ENCODE measurements at regions not wholly inside any gene's neighbourhood (a gene's known extent, or its start where the extent isn't known, plus 50 kb on each side); places are given as distances from the start of the nearest gene placed in this dataset.
"Not testable (repeated sequence)": the region's sequence is repeated elsewhere in the genome, so short reads cannot be mapped to it uniquely, and the experiment has no call there.

DNA sequence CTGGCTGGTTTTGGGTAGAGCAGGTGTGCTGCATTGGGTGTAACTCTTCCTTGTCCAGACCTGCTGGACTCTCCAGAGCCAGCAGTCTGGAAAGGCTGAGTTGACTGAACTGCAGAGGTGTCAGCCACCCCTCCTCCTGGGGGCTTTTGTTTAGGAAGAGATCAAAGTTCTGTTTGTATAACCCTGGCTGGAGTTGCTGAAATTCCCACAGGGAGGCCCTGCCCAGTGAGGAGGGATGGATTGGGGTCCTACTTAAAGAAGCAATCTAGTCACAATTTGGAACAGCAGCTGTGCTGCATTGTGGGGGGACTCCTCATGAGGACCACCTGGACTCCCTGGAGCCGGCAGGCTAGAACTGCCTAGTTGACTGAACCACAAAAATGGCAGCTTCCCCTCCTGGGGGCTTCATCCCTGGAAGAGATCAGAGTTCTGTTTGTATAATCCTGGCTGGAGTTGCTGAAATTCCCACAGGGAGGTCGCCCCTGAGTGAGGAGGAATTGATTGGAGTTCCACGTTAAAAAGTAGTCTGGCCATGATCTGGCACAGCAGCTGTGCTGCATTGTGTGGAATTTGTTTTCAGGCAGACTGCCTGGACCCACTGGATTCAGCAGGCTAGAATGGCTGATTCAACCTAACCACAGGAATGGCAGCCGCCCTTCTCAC is 264.9 kb upstream of the ZC4H2 start:
- no peak overlapping the region for H3K27ac ChIP-seq (ENCODE audit: low read length)
- Mint-ChIP-seq H3K36me3 (peaks cover 22% of the 10 kb centered on the region), H3K27me3 (peaks cover 0 to 15% of the 10 kb centered on the region in 2 donors), H3K4me1 (no peaks in the 10 kb centered on the region), H3K27ac (no peak overlapping the region), H3K9me3 (peaks cover 18 to 41% (median 29%) of the 10 kb centered on the region in 3 donors), H3K4me3 (no peak overlapping the region)
- H3K36me3 ChIP-seq (ENCODE audit: control insufficient read depth in 2 of 2, extremely low read depth in 1 of 2, insufficient read depth in 1 of 2, low read length in 1 of 2), result no peaks in the 10 kb centered on the region
- DNase-seq (no peak), ATAC-seq (replicated peaks in 1 of 4) (no peak)
- H3K9me3 ChIP-seq, result no peaks in the 10 kb centered on the region
- WGBS (ENCODE audit: insufficient coverage), result 50% methylated on average over 1 of the region's 4 CpGs
- H3K4me3 ChIP-seq (ENCODE audit: control insufficient read depth in 1 of 2, extremely low read depth in 1 of 2, low read length in 1 of 2), result no peak overlapping the region
- H3K27me3 ChIP-seq (replicated peaks in 1 of 2; ENCODE audit: control insufficient read depth in 2 of 2, extremely low read depth in 1 of 2, insufficient read depth in 2 of 2, low read length in 1 of 2), result no peaks in the 10 kb centered on the region
- CTCF ChIA-PET, result no interaction called here
- H3K4me1 ChIP-seq (ENCODE audit: control insufficient read depth in 1 of 2, extremely low read depth in 1 of 2, insufficient read depth in 2 of 2, low read length in 2 of 2), result no peaks in the 10 kb centered on the region
- POLR2A ChIA-PET, result no interaction called here

- H3K36me3 ChIP-seq (ENCODE audit: control insufficient read depth in 2 of 2, extremely low read depth in 1 of 2, insufficient read depth in 1 of 2, low read length in 1 of 2), result no peaks in the 10 kb centered on the region
- no peaks in the 10 kb centered on the region for H3K27me3 ChIP-seq (replicated peaks in 1 of 2; ENCODE audit: control insufficient read depth in 2 of 2, extremely low read depth in 1 of 2, insufficient read depth in 2 of 2, low read length in 1 of 2)
- peaks cover 2 to 17% (median 8%) of the 10 kb centered on the region in 3 donors for H3K9me3 Mint-ChIP-seq
- no peaks in the 10 kb centered on the region for H3K4me1 ChIP-seq (ENCODE audit: control insufficient read depth in 1 of 2, extremely low read depth in 1 of 2, insufficient read depth in 2 of 2, low read length in 2 of 2)
- H3K4me3 ChIP-seq (ENCODE audit: control insufficient read depth in 1 of 2, extremely low read depth in 1 of 2, low read length in 1 of 2), result no peak overlapping the region
- no peak overlapping the region for H3K4me3 Mint-ChIP-seq
- no peak overlapping the region for H3K27ac ChIP-seq (ENCODE audit: low read length)
- ChIA-PET CTCF (no interaction called here), POLR2A (no interaction called here)
- H3K27me3 Mint-ChIP-seq, result peaks cover 0 to 4% of the 10 kb centered on the region in 2 donors
- H3K4me1 Mint-ChIP-seq, result no peaks in the 10 kb centered on the region
- H3K9me3 ChIP-seq, result no peaks in the 10 kb centered on the region
- no peak for DNase-seq
- 80% methylated on average over 1 of the region's 3 CpGs for WGBS (ENCODE audit: insufficient coverage)
- ATAC-seq (replicated peaks in 1 of 4), result no peak
- H3K27ac Mint-ChIP-seq, result no peak overlapping the region
- H3K36me3 Mint-ChIP-seq, result peaks cover 36% of the 10 kb centered on the region
These were observed 227.3 kb upstream of the ZC4H2 start for GRCh38 chrX:65203545-65203944.

DNA sequence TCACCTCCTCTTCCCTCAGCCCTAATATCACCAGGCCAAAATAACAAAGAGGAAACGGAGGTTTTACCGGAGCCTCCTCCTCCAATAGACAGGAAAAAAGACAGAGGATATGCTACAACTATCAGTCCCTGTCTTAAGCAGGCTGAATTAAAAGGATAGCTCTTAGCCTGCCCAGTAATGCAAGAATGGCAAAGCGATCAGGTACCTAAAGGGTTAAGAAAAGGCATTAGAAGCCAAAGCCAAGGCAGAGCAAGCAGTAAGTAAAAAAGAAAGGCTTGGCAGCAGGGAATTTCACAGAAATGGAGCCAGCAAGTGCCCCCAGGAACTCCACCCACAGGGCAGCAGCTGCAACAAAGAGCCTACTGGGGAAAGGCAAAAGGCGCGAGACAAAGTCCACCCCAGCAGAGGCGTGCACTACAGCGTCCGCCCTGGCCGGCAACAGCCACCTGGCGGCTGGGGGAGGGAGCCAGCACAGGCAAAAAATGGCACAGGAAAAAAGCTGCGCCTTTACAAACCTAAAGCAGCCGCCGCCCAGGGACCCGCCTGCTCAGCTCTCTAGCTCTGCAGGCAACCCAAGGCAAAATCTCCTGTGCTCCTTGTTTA is 220.6 kb upstream of the ZC4H2 start:
- H3K27ac Mint-ChIP-seq, result no peak overlapping the region
- peak overlapping the region in 1 of 3 donors; percentile 42 for H3K4me3 Mint-ChIP-seq
- ATAC-seq (replicated peaks in 1 of 4), result peak in 1 of 4 experiments; percentile 32
- peaks cover 0 to 9% of the 10 kb centered on the region in 2 donors for H3K27me3 Mint-ChIP-seq
- peaks cover 3 to 12% (median 10%) of the 10 kb centered on the region in 3 donors for H3K4me1 Mint-ChIP-seq
- no peak overlapping the region for H3K4me3 ChIP-seq (ENCODE audit: control insufficient read depth in 1 of 2, extremely low read depth in 1 of 2, low read length in 1 of 2)
- H3K4me1 ChIP-seq (ENCODE audit: control insufficient read depth in 1 of 2, extremely low read depth in 1 of 2, insufficient read depth in 2 of 2, low read length in 2 of 2), result peaks cover 0 to 3% of the 10 kb centered on the region in 2 experiments
- POLR2A ChIA-PET, result no interaction called here
- peak in 2 of 35 experiments; percentile 1 to 6 for DNase-seq
- H3K36me3 Mint-ChIP-seq, result peaks cover 16% of the 10 kb centered on the region
- H3K27me3 ChIP-seq (replicated peaks in 1 of 2; ENCODE audit: control insufficient read depth in 2 of 2, extremely low read depth in 1 of 2, insufficient read depth in 2 of 2, low read length in 1 of 2), result no peaks in the 10 kb centered on the region
- WGBS (ENCODE audit: insufficient coverage), result 0% methylated on average over 5 of the region's 14 CpGs
- H3K9me3 ChIP-seq, result no peaks in the 10 kb centered on the region
- CTCF ChIA-PET, result no interaction called here
- H3K27ac ChIP-seq (ENCODE audit: low read length), result no peak overlapping the region
- peaks cover 8 to 26% (median 21%) of the 10 kb centered on the region in 3 donors for H3K9me3 Mint-ChIP-seq
- H3K36me3 ChIP-seq (ENCODE audit: control insufficient read depth in 2 of 2, extremely low read depth in 1 of 2, insufficient read depth in 1 of 2, low read length in 1 of 2), result no peaks in the 10 kb centered on the region

- ChIA-PET POLR2A (no interaction called here), CTCF (no interaction called here)
- Histone ChIP-seq H3K36me3 (ENCODE audit: control insufficient read depth in 2 of 2, extremely low read depth in 1 of 2, insufficient read depth in 1 of 2, low read length in 1 of 2) (no peaks in the 10 kb centered on the region), H3K4me3 (ENCODE audit: control insufficient read depth in 1 of 2, extremely low read depth in 1 of 2, low read length in 1 of 2) (no peak overlapping the region), H3K4me1 (ENCODE audit: control insufficient read depth in 1 of 2, extremely low read depth in 1 of 2, insufficient read depth in 2 of 2, low read length in 2 of 2) (peaks cover 0 to 3% of the 10 kb centered on the region in 2 experiments), H3K9me3 (no peaks in the 10 kb centered on the region), H3K27me3 (replicated peaks in 1 of 2; ENCODE audit: control insufficient read depth in 2 of 2, extremely low read depth in 1 of 2, insufficient read depth in 2 of 2, low read length in 1 of 2) (no peaks in the 10 kb centered on the region), H3K27ac (ENCODE audit: low read length) (no peak overlapping the region)
- H3K4me1 Mint-ChIP-seq, result peaks cover 3 to 12% (median 10%) of the 10 kb centered on the region in 3 donors
- no peak for ATAC-seq (replicated peaks in 1 of 4)
- no peak overlapping the region for H3K4me3 Mint-ChIP-seq
- no peak for DNase-seq
- H3K27me3 Mint-ChIP-seq, result peaks cover 0 to 9% of the 10 kb centered on the region in 2 donors
- H3K36me3 Mint-ChIP-seq, result peaks cover 10% of the 10 kb centered on the region
- no peak overlapping the region for H3K27ac Mint-ChIP-seq
- H3K9me3 Mint-ChIP-seq, result peaks cover 8 to 22% (median 17%) of the 10 kb centered on the region in 3 donors
- WGBS (ENCODE audit: insufficient coverage), result no CpG with 5 or more reads among the region's 1 CpG
These were observed 219.4 kb upstream of the ZC4H2 start for GRCh38 chrX:65195621-65196020.

GRCh38 chrX:65194547-65194946 is 218.3 kb upstream of the ZC4H2 start:
- Histone ChIP-seq H3K9me3 (no peaks in the 10 kb centered on the region), H3K27me3 (replicated peaks in 1 of 2; ENCODE audit: control insufficient read depth in 2 of 2, extremely low read depth in 1 of 2, insufficient read depth in 2 of 2, low read length in 1 of 2) (no peaks in the 10 kb centered on the region), H3K27ac (ENCODE audit: low read length) (no peak overlapping the region), H3K4me1 (ENCODE audit: control insufficient read depth in 1 of 2, extremely low read depth in 1 of 2, insufficient read depth in 2 of 2, low read length in 2 of 2) (peaks cover 0 to 3% of the 10 kb centered on the region in 2 experiments), H3K36me3 (ENCODE audit: control insufficient read depth in 2 of 2, extremely low read depth in 1 of 2, insufficient read depth in 1 of 2, low read length in 1 of 2) (no peaks in the 10 kb centered on the region), H3K4me3 (ENCODE audit: control insufficient read depth in 1 of 2, extremely low read depth in 1 of 2, low read length in 1 of 2) (no peak overlapping the region)
- Mint-ChIP-seq H3K9me3 (peaks cover 8 to 22% (median 14%) of the 10 kb centered on the region in 3 donors), H3K27ac (no peak overlapping the region), H3K27me3 (peaks cover 0 to 9% of the 10 kb centered on the region in 2 donors), H3K36me3 (peaks cover 6% of the 10 kb centered on the region), H3K4me3 (no peak overlapping the region), H3K4me1 (peaks cover 3 to 12% (median 10%) of the 10 kb centered on the region in 3 donors)
- no CpG with 5 or more reads among the region's 5 CpGs for WGBS (ENCODE audit: insufficient coverage)
- ChIA-PET POLR2A (interaction anchor here in 1 of 2 donors (0.6 kb wide), 1 partner anchor 14 kb away, joined by 5 read pairs; no protein-coding TSS in a partner anchor), CTCF (no interaction called here)
- ATAC-seq (replicated peaks in 1 of 4) (no peak), DNase-seq (no peak)

GRCh38 chrX:65163325-65163724 is 187.1 kb upstream of the ZC4H2 start:
- H3K9me3 ChIP-seq; H3K36me3 ChIP-seq (ENCODE audit: control insufficient read depth in 2 of 2, extremely low read depth in 1 of 2, insufficient read depth in 1 of 2, low read length in 1 of 2); H3K4me1 ChIP-seq (ENCODE audit: control insufficient read depth in 1 of 2, extremely low read depth in 1 of 2, insufficient read depth in 2 of 2, low read length in 2 of 2); H3K27ac Mint-ChIP-seq; DNase-seq; H3K27ac ChIP-seq (ENCODE audit: low read length); H3K4me3 Mint-ChIP-seq; ATAC-seq (replicated peaks in 1 of 4); H3K27me3 ChIP-seq (replicated peaks in 1 of 2; ENCODE audit: control insufficient read depth in 2 of 2, extremely low read depth in 1 of 2, insufficient read depth in 2 of 2, low read length in 1 of 2); H3K4me3 ChIP-seq (ENCODE audit: control insufficient read depth in 1 of 2, extremely low read depth in 1 of 2, low read length in 1 of 2); CTCF ChIA-PET; H3K27me3 Mint-ChIP-seq; POLR2A ChIA-PET; H3K4me1 Mint-ChIP-seq: not testable (repeated sequence)
- H3K36me3 Mint-ChIP-seq, result peaks cover 45% of the 10 kb centered on the region
- no CpG with 5 or more reads among the region's 10 CpGs for WGBS (ENCODE audit: insufficient coverage)
- peaks cover 15 to 35% (median 18%) of the 10 kb centered on the region in 3 donors for H3K9me3 Mint-ChIP-seq
